GM23338 (cell line): ENCODE measurements at regions not wholly inside any gene's neighbourhood (a gene's known extent, or its start where the extent isn't known, plus 50 kb on each side); places are given as distances from the start of the nearest gene placed in this dataset.

ENCODE experiments used
- ATAC-seq: fragments of 200-7000 bp; cut with Tn5 transposase; 3 replicates; pipeline ENCODE4 v1.9.1; 2020
- DNase-seq: peaks from one replicate; pipeline ENCODE4 v3.0.0-alpha.2; 2015; ENCODE audit warnings: low spot score
- H2AFZ ChIP-seq: fragments of 200-600 bp; sonication (generic); 2 replicates; pipeline ENCODE4 v1.8.0; 2016; ENCODE audit warnings: antibody characterized with exemption, mild to moderate bottlenecking, moderate library complexity
- H3F3A ChIP-seq: fragments of 200-600 bp; sonication (generic); replicated peaks from 2 replicates; pipeline ENCODE4 v1.8.0; 2017; ENCODE audit warnings: antibody characterized with exemption, mixed run types, low read depth
- H3K27ac ChIP-seq: fragments of 200-600 bp; sonication (generic); 2 replicates; pipeline ENCODE4 v1.6.1; 2016; ENCODE audit warnings: low read depth
- H3K27me3 ChIP-seq: fragments of 200-600 bp; sonication (generic); 2 replicates; pipeline ENCODE4 v1.8.0; 2016; ENCODE audit warnings: mild to moderate bottlenecking, mixed run types, moderate library complexity; ENCODE audit not compliant: insufficient read depth
- H3K36me3 ChIP-seq: fragments of 200-600 bp; sonication (generic); 2 replicates; pipeline ENCODE4 v1.8.0; 2016; ENCODE audit warnings: mild to moderate bottlenecking; ENCODE audit not compliant: insufficient read depth
- H3K4me1 ChIP-seq: fragments of 200-600 bp; sonication (generic); 2 replicates; pipeline ENCODE4 v1.8.0; 2016; ENCODE audit warnings: mild to moderate bottlenecking, moderate library complexity; ENCODE audit not compliant: insufficient read depth
- H3K4me2 ChIP-seq: fragments of 200-600 bp; sonication (generic); 2 replicates; pipeline ENCODE4 v1.7.1; 2017; ENCODE audit warnings: mixed run types
- H3K4me3 ChIP-seq: fragments of 200-600 bp; sonication (generic); 2 replicates; pipeline ENCODE4 v1.6.1; 2016; ENCODE audit warnings: mixed run types
- H3K79me2 ChIP-seq: fragments of 200-600 bp; sonication (generic); replicated peaks from 2 replicates; pipeline ENCODE4 v1.8.0; 2017; ENCODE audit warnings: mild to moderate bottlenecking; ENCODE audit not compliant: insufficient read depth
- H3K9me2 ChIP-seq: fragments of 200-600 bp; sonication (generic); 2 replicates; pipeline ENCODE4 v1.8.0; 2017; ENCODE audit not compliant: insufficient read depth
- H4K20me1 ChIP-seq: fragments of 200-600 bp; sonication (generic); replicated peaks from 2 replicates; pipeline ENCODE4 v1.8.0; 2017; ENCODE audit warnings: mild to moderate bottlenecking; ENCODE audit not compliant: insufficient read depth
- H3K27ac Mint-ChIP-seq: 2 replicates; pipeline ENCODE4 v1.8.0; 2020; ENCODE audit warnings: inconsistent platforms, mild to moderate bottlenecking, moderate library complexity, mixed read lengths
- H3K27me3 Mint-ChIP-seq: 3 replicates; pipeline ENCODE4 v1.8.0; 2022; ENCODE audit warnings: low read depth, mild to moderate bottlenecking, moderate library complexity, mixed read lengths, inconsistent platforms; ENCODE audit not compliant: insufficient read depth, poor library complexity
- H3K36me3 Mint-ChIP-seq: 3 replicates; pipeline ENCODE4 v1.8.0; 2021; ENCODE audit warnings: low read depth, mild to moderate bottlenecking, inconsistent platforms, moderate library complexity, mixed read lengths
- H3K4me1 Mint-ChIP-seq: 3 replicates; pipeline ENCODE4 v1.8.0; 2020; ENCODE audit warnings: mild to moderate bottlenecking, inconsistent platforms, mixed read lengths
- H3K4me3 Mint-ChIP-seq: 3 replicates; pipeline ENCODE4 v1.8.0; 2021; ENCODE audit warnings: moderate library complexity, mild to moderate bottlenecking, inconsistent platforms, mixed read lengths
- H3K9me3 Mint-ChIP-seq: 3 replicates; pipeline ENCODE4 v1.8.0; 2020; ENCODE audit warnings: moderate library complexity, mild to moderate bottlenecking, inconsistent platforms, mixed read lengths
- CREB1 ChIP-seq: fragments of 250-450 bp; sonication (Bioruptor Pico); IDR thresholded peaks from 2 replicates; pipeline ENCODE4 v1.5.0; 2020; ENCODE audit warnings: low read depth, mild to moderate bottlenecking, moderate library complexity
- CTCF ChIP-seq, 2 experiments: fragments of 200-600 bp in 1 of 2; sonication (generic) in 1 of 2; conservative IDR thresholded peaks; 2 replicates each; pipeline versions ENCODE4 v1.5.1 to v1.6.1; 2016 to 2017; ENCODE audit warnings: antibody characterized with exemption in 2 of 2, low read depth in 2 of 2, mild to moderate bottlenecking in 2 of 2, moderate library complexity in 1 of 2
- ZNF462 ChIP-seq: fragments of 250-450 bp; sonication (Bioruptor Pico); IDR thresholded peaks from 2 replicates; pipeline ENCODE4 v1.5.0; 2020; ENCODE audit warnings: mild to moderate bottlenecking, moderate library complexity

- Mint-ChIP-seq H3K4me3 (no peak overlapping the region), H3K27me3 (no peaks in the 10 kb centered on the region), H3K9me3 (no peaks in the 10 kb centered on the region; the same call in 2 of the 3 replicates), H3K27ac (no peak overlapping the region), H3K4me1 (no peaks in the 10 kb centered on the region), H3K36me3 (no peaks in the 10 kb centered on the region)
- no peaks in the 10 kb centered on the region for H3K79me2 ChIP-seq
- H4K20me1 ChIP-seq = no peaks in the 10 kb centered on the region
- H3K4me3 ChIP-seq = no peak overlapping the region
- TF ChIP-seq ZNF462 (CRISPR knock-in tag) = no peak
- peak; percentile 71 to 72 for TF ChIP-seq CTCF (conservative IDR thresholded peaks at IDR 0.05; ENCODE audit: low read depth in 2 of 2)
- TF ChIP-seq CREB1 (CRISPR knock-in tag) = peak; percentile 83
- no peaks in the 10 kb centered on the region for H3K4me1 ChIP-seq
- no peaks in the 10 kb centered on the region for H3K27me3 ChIP-seq
- H3F3A ChIP-seq = no peaks in the 10 kb centered on the region
- peak; percentile 99 for ATAC-seq
- H2AFZ ChIP-seq = peak overlapping the region; percentile 79; the same call in 1 of the 2 replicates
- H3K27ac ChIP-seq = no peak overlapping the region
- H3K9me2 ChIP-seq = no peaks in the 10 kb centered on the region
- peak; percentile 76 for DNase-seq
- no peaks in the 10 kb centered on the region for H3K36me3 ChIP-seq
- no peak overlapping the region for H3K4me2 ChIP-seq
Measured at GRCh38 chr14:21894003-21894897, 220.6 kb upstream of the OR4E1 start.
